Left hindlimb (tissue), 1 donor: ENCODE measurements at regions not wholly inside any gene's neighbourhood (a gene's known extent, or its start where the extent isn't known, plus 50 kb on each side); places are given as distances from the start of the nearest gene placed in this dataset.
"Not testable (repeated sequence)": the region's sequence is repeated elsewhere in the genome, so short reads cannot be mapped to it uniquely, and the experiment has no call there.

Experiments used
- DNase-seq: peaks from one replicate; pipeline ENCODE4 v3.0.0-alpha.2; 2018

DNA sequence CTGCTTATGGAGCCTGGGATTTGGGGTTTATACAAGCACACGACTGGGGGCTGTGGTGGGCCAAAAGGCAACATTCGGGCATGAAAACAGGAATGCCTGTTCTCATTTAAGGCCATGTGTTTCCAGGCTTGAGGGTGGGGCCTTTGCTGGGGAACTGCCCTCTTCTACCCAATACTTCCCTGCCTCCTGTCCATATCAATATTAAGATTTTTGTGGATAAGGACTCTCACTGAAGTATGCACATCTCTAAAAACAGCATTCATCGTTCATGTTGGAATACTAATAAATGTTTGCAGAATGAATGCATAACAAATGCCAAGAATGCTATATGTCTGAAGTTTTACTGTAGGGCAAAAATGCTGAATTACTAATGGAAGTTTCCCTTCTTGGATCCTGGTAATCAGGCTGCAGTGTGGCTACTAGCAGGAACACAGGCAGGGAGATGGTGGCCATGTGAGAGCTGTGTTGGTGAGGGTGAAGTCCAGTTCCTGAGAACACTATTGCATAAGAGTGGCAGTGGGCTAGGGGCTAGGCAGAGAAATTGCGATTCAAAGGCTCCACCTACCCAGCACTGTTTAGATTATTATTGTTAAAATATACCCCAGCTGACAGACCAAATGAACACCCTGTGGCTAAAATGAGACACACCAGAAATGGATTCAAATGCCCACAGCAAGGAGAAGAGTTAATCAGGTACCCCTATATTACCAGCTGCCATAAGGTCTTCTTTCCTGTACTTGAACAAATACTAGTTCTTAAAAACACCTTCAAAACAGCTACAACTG, 644.3 kb downstream of the EPM2A start:
- no peak for DNase-seq

DNA sequence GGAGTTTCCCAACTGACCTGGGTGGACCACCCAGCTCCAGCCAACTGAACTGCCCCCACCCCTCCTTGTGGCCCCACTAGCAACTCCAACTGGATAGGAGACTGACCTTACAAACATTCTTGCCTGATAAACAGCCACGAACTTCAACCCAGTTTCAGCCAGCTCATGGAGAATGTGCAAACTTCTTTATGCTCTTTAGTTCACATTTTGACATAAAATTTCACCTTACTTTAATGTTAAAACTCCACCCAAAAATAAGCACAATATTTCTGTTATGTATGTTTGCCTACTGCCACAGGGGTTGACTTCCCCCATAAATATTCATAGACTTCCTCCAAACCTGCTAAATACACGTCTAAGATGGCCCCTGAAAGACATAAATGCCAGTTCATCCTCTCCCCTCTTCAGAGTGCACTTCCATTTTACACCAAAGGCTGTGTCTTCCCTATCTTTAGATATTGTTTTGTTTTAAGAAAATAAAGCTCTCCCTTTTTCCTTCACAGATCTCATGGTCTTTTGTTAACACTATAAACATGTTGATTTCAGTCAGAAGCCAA, 643.7 kb downstream of the EPM2A start:
- DNase-seq, result no peak

DNA sequence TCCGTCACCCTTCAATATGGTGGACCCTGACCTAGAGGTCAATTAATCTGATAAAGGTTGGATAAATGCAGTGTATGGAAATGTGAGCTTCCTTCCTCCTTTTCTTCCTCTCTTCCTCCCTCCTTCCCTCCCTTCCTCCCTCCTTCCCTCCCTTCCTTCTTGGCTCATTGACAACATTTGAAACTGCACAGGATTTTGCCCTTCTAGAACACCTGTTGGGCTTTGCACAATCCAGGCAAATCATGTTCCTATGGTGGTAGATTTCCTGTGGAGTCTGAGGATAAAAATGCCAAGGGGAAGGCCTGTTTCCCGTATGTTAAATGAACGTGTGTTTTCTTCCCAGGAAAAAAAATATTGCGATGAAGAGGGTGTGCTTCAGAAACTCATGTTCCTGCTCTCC, 642.8 kb downstream of the EPM2A start:
- DNase-seq, result no peak

DNA sequence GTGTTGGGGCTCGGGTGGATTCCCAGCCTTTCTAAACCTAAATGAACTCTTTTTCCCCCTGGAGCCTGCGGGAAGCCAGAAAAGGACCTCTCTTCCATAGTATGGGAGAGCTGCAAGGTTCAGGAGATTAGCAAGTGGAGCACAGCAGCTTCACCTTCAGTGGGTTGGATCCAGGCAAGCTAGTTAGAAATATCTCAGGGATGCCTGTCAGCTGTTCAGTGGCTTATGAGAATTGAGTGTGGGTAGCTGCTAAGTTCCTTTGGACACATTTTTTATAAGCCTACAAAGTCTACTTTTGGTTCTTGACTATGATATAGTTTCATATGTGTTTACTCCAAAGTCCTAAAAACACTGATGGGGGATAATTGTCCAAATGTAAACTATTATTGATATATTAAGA, 642.1 kb downstream of the EPM2A start:
- DNase-seq, result no peak

DNA sequence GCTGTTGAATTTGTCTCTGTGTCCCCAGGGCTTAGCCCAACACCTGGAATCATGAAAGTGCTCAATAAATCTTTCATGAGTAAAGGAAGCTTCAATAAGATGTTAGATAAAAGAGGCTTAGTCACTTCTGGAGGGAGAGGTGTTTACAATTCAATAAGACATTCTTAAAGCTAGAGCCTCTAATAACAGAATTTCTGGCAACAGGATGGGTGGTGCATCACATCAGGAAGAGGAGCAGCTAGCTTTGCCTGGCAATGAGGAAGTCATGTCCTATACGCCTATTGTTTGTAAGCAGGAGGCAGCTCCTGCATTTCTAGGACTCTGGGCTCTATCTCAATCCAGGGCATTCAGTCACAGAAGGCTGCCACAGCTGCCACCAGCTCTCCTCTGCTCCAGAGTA, 638.5 kb downstream of the EPM2A start:
- no peak for DNase-seq

DNA sequence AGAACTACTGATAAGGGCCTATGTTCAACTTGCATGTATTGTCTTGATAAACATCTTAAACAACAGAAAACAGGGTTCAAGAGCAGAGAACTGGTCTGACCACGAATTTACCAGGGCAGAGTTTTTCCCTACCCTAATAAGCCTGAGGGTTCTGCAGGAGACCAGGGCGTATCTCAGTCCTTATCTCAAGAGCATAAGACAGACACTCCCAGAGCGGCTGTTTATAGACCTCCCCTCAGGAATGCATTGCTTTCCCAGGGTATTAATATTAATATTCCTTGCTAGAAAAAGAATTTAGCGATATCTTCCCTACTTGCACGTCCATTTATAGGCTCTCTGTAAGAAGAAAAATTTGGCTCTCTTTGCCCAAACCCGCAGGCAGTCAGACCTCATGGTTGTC, 637.2 kb downstream of the EPM2A start:
- DNase-seq, result not testable (repeated sequence)

DNA sequence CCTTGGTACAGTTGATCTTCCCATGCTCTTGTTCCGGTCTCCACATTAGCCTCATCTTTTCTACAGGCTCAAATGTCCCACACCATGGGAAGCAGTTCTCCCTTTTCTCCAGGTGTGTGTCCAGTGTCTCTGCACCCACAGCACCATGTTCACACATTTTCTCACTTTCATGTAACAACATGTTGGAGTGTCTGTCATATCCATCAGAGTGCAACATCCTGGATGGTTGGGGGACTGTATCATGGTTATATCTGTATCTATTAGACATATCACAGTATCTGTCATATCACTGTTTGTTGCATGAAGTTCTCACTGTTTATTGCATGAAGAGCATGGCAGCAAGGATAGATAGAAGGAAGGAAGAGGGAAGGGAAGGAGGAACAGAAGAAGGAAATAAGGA, 635.6 kb downstream of the EPM2A start:
- DNase-seq, result no peak

DNA sequence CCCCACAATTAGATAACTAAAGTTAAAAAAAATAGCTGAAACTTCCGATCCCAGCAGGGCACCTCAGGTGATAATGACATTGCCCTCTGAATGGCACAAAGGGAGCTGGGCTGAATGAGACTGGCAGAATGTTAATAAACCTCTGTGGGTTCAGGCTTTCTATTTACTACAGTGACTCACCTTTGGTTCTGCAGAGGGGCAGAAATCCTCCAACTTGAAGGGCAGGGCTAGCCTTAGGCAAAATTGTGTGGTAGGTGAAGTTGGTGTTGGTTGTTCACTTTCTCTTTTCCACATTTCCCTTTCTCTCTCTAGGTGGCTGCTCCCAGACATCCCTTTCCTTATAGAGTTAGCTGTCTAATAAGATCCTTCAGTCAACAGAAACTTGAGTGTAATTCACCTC, 625.2 kb downstream of the EPM2A start:
- no peak for DNase-seq

DNA sequence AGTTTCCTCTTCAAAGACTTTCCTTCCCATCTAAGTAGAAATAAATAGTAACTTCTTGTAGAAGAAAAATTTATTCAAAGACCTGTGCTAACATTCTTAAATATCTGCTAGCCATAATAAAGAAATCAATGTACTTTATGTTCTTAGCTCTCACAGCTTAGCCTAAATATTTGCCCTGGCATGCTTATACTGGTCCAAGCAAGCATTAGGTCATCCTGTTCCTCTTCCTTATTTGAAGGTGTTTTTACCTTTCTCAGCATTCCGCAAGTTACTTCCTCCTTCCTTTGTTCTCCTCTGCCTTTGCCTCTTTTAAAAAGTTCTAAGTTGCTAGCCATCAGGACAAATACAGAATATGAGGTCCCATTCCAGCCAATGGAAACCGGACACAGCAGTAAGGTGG, 623.9 kb downstream of the EPM2A start:
- not testable (repeated sequence) for DNase-seq

DNA sequence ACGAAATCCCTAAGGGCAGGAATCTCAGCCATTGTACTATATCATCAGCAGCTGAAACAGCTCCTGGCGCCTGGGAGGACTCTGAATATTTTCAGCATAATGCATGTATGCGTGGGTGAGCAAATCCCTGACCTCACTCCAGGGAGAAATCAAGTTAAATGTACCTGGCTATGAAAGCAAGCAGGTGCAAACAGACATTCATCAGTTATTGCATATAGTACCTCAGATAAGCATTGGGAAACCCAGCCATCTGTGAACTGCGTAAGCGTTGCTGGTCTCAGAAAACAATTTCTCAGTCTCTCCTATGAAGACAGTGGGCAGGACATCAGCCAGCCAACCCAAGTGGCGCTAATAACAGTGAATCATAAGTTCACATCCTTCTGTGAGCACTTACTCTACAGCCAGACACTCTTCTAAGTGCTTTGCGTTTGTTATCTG, 622.6 kb downstream of the EPM2A start:
- DNase-seq, result no peak

DNA sequence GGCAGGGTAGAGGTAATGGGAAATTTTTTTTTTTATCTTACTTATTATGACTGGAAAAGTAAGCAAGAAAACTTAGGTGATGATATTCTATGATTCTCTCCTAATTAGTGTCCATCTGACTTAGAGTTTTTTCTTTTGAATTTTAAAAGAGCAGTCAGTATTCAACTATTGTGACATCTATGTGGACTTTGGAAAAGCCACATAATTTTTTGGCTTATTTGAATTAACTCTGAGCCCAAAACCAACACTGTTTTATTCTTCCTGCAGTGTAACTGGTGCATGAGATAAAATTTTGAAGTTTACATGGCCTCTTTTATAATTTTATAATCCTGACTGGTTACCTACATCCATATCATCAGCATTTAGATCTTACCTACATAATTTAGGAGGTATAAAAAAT, 619.7 kb downstream of the EPM2A start:
- no peak for DNase-seq

DNA sequence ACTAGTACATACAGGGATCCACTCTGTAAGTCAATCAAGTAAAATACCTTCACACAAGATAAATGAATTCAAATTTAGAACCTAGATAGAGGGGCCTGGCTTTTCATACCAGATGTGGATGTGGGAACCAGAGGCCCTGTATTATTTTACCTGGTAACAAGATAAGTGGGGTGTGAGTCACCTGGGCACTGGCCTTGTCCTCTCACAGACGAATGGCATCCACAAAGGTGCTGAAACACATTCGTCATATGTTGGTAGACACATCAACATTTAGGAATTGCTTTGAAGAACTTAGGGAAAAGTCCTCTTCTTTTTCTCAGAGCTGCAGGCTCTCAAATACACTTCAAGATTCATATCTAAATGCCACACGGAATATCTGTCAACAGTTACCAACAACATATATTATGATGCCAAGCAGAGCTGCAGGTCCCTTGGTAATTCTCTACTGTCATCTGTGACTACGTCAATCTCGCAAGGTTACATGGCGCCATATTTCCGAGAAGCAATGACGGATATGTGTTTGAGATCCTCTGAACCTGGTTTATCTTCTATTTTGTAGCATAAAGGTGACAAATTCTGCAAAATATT, 618.6 kb downstream of the EPM2A start:
- DNase-seq, result no peak

DNA sequence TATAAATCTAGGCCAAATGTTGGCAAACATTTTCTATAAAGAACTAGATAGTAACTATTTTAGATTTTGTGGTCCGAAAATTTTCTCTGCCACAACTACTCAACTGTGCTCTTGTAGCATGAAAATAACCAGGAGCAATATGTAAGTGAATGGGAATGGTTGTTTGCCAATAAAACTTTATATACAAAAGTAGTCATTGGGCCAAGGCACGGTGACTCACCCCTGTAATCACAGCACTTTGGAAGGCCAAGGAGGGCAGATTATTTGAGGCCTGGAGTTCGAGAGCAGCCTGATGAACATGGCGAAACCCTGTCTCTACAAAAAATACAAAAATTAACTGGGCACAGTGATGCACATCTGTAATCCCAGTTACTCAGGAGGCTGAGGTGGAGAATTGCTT, 617.1 kb downstream of the EPM2A start:
- DNase-seq, result no peak

DNA sequence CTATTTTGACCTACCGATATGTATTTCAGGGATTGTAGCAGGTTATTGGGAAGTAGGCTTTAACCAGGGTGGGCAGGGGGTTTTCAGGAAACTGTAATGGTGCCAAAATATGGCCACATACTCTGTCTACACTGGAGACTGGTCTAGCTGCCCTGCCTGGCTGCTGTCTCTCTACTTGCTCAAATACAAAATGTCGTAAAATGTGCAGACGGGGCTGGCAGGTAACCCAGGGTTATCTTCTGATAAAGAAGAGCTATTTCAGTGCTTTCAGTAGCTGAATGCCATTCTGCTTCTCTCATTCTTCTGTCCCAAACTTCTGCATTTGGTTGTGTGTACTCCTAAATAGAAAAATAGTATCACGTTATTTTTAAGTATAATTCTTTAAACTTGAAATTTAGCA, 616.2 kb downstream of the EPM2A start:
- DNase-seq, result no peak

DNA sequence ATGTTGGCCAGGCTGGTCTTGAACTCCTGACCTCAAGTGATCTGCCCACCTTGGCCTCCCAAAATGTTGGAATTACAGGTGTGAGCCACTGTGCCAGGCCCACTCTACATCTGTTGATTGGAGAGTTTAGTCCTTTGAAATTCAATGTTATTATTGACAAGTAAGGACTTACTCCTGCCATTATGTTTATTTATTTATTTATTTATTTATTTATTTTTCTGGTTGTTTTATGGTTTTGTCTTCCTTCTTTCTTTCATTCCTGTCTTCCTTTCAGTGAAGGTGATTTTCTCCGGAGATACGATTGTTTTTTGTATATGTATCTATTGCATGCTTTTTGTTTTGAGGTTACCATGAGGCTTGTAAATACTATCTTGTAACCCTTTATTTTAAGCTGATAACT, 602.6 kb downstream of the EPM2A start:
- DNase-seq, result no peak

DNA sequence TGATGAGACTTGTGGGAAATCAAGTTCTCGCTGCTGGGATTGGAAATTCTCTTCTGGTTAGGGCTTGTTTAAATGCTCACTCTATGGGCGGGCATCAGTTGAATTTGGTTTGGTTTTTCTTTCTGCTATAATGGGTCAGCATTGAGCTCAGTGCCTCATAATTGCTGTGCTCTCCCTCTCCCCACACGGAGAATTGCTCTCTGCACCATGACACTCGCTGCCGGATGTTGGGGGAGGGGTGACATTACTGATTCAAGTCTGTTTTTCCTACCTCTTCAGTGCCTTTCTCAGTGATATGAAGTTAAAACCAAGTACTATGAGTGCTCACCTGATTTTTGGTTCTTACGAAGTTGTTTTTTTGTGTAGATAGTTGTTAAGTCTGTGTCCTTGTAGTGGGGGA, 599.6 kb downstream of the EPM2A start:
- no peak for DNase-seq

DNA sequence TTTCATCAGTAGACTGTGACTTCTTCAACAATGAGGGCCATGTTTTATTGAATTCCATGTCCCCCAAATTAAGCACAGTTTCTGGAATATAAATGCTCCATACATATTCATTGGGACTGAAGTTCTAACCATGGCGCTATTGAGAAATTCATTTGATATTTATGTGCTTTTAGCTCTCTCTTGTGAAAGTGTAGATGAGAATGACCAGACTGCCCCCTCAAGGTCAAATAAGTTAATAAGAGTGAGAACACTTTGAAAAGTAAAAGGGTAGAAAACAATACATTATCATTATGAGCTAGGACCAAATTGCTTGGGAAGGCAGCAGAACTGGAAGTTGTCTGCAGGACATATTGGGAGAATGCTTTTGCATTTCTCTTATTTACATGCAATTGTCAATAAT, 597.9 kb downstream of the EPM2A start:
- no peak for DNase-seq

DNA sequence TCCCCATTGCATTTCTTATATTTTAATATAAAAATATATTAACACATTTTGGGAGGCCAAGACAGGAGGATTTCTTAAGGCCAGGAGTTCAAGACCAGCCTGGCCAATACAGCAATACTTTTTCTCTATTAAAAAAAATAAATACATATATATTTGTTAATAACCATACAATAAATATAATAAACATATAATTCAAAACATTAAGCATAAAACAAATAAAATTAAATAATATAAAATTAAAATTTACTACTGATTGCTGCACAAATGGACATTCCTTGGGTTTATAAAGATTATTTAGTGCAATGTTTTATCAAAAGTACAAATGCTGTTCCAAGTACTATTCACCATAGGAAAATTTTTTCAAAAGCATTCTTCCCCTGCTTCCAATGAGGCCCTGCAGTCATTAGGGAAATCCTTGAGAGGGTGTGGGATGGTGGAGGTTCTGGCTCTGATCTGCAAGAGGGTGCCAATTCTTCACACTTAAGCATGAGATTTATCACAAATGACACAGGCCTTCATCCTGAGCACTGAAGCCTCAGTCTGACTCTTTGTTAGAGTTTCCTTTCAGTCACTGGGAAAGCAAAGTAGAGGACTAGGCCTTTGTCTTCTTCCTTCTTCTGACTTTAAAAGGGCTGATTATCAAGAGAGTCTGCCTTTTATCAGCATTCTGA, 596.7 kb downstream of the EPM2A start:
- DNase-seq, result no peak

DNA sequence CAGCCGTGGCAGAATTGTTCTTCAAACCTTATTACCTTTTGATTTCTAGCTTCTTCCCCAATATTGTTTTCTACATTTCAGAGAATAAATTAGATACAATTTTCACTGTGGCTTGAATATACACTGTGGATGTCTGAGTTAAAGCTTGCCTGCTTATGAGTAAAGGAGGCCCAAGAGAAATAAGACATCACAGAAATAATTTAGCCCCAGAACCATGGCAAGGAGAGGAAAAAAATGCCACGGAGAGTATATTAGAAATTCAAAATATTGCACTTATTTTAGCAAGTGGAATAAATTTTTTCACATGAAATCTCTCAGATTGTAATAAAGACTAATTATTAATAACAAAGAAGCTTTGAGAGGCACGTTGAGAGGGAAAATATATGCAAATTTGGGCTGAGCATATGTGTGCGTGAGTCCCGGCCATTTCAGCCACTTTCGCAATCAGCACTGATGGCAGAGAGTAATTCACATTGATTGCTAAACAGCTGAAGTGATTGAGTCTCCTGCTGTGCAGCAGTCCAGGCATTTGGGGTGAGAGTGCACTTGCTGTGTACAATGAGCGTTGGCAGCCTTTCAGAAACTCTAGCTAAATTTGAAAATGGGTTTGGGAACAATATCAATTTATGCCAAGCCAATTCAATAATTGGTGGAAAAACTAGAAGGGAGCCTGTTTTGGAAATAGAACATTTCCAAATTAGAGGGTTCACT, 596.0 kb downstream of the EPM2A start:
- no peak for DNase-seq

DNA sequence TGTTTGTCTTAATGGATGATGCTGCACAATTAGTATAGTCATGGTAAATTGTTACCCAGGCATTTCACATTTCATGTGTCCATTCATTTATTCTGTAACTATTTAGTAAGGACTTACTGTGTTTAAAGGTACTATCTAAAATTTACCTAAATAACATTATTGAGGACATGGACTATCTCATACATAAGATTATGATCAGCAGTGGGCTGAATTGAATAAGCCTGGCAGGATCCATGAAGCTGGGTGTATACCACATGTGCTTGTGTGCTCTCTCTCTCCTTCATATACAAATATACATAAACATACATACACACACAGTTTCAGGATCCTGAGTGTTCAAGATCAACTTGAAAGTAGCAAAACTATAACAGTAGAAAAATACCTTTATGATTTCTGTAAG, 595.4 kb downstream of the EPM2A start:
- no peak for DNase-seq

DNA sequence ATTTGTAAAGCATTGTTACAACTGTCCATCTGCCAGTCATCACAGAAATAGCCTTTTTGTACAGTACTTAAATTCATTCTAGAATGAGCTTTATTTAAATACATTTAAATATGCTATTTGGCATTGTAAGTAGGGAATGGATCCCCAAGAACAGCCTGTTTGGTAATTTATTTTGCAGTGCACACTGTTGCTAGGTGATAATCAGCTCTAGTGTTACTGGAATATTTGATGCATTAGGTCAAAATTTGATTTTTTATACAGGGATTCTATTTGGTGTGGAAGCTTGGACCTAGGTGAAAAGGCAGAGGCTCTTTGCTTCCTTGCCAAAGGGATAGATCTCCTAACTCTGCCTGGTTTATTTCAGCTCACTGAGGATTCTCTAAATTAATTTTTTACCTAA, 593.7 kb downstream of the EPM2A start:
- DNase-seq, result no peak

DNA sequence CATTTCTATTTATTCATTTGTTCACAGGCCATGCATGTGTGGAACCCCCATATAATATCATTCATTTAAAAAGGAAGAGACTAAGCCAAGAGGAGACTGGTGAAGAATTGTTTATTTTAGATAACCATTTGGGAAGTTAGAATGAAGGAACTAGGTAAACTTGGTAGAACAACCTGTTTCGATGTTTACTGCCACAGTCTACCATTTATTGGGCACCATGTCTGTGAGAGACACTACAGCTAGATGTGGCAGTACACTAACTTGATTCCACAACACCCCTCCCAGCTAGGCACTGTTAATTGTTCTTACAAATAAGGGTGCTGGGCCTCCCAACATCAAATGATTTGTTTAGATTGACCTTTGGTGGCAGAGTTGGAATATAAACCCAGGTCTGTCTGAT, 592.4 kb downstream of the EPM2A start:
- DNase-seq, result no peak

DNA sequence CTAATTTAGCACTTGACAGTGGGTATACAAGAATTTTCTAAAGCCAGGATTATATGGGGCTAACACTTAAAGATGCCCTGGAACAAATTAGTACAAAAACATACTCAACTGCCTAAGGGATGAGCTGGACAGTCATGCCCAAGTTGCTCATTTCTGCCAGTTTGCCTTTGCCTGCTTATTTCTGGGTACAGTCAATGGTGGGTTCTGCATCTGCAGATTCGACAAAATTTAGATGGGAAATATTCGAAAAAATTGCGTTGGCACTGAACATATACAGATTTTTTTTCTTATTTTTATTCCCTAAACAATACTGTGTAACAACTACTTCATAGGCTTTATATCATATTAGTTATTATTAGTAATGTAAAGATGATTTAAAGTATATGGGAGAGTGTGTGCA, 591.9 kb downstream of the EPM2A start:
- no peak for DNase-seq
